B cell (primary cell): ENCODE measurements at regions not wholly inside any gene's neighbourhood (a gene's known extent, or its start where the extent isn't known, plus 50 kb on each side); places are given as distances from the start of the nearest gene placed in this dataset.

ENCODE experiments used
- ATAC-seq: fragments of 200-7000 bp; cut with Tn5 transposase; one replicate; pipeline ENCODE4 v1.10.0; 2021; ENCODE audit warnings: low read depth, mild to moderate bottlenecking, moderate number of reproducible peaks, moderate library complexity
- CTCF ChIA-PET: fragments of 350-600 bp; sonication (Branson Sonifier 250); formaldehyde crosslinking; loops from one replicate; lab custom pipeline; 2021; ENCODE audit warnings: antibody characterized with exemption, inconsistent platforms; lab: Charles Lee
- POLR2A ChIA-PET: fragments of 350-600 bp; sonication (Branson Sonifier 250); formaldehyde crosslinking; loops from one replicate; lab custom pipeline; 2021; ENCODE audit warnings: antibody characterized with exemption; lab: Charles Lee
- DNase-seq: peaks from one replicate; pipeline ENCODE4 v3.0.0; 2013
- H2AFZ ChIP-seq: 2 replicates; pipeline ENCODE4 v1.6.1; 2012; ENCODE audit warnings: mild to moderate bottlenecking, low read depth, low read length; ENCODE audit not compliant: insufficient read depth, poor library complexity, severe bottlenecking
- H3K27ac ChIP-seq, 2 donors: 1 replicate in 1 of 2; 2 replicates in 1 of 2; pipeline ENCODE4 v1.5.1; 2012 to 2013; ENCODE audit warnings: low read length in 2 of 2, mild to moderate bottlenecking in 2 of 2, moderate library complexity in 1 of 2
- H3K27me3 ChIP-seq, 4 experiments: fragments of 200-600 bp in 1 of 4; sonication (generic) in 1 of 4; replicated peaks in 1 of 4; 1 replicate in 2 of 4; 2 replicates in 2 of 4; pipeline versions ENCODE4 v1.6.1 to v1.7.0; 2013 to 2016; ENCODE audit warnings: low read length in 3 of 4, mild to moderate bottlenecking in 2 of 4, mixed read lengths in 1 of 4, moderate library complexity in 1 of 4; ENCODE audit not compliant: insufficient read depth in 4 of 4, control insufficient read depth in 3 of 4; ENCODE audit errors: control extremely low read depth in 1 of 4
- H3K36me3 ChIP-seq, 2 experiments: replicated peaks in 1 of 2; 1 replicate in 1 of 2; 2 replicates in 1 of 2; pipeline versions ENCODE4 v1.6.1 to v1.7.1; 2013; ENCODE audit warnings: low read length in 1 of 2; ENCODE audit not compliant: insufficient read depth in 2 of 2, control insufficient read depth in 1 of 2; ENCODE audit errors: control extremely low read depth in 1 of 2, extremely low read depth in 1 of 2
- H3K4me1 ChIP-seq, 2 donors: fragments of 200-600 bp in 1 of 2; sonication (generic) in 1 of 2; 1 replicate in 1 of 2; 2 replicates in 1 of 2; pipeline versions ENCODE4 v1.5.1 to v1.6.1; 2013 to 2017; ENCODE audit warnings: low read length in 2 of 2; ENCODE audit not compliant: control insufficient read depth in 2 of 2, insufficient read depth in 2 of 2
- H3K4me2 ChIP-seq: replicated peaks from 2 replicates; pipeline ENCODE3; 2012; ENCODE audit warnings: mild to moderate bottlenecking, low read depth, low read length; ENCODE audit not compliant: poor library complexity, severe bottlenecking
- H3K4me3 ChIP-seq, 5 experiments: fragments of 200-600 bp in 1 of 5; sonication (generic) in 1 of 5; 1 replicate in 3 of 5; 2 replicates in 2 of 5; pipeline versions ENCODE4 v1.5.1 to v1.7.0; 2011 to 2016; ENCODE audit warnings: low read length in 4 of 5, mild to moderate bottlenecking in 4 of 5, low read depth in 2 of 5, control low read depth in 1 of 5, moderate library complexity in 1 of 5; ENCODE audit not compliant: insufficient read depth in 1 of 5; ENCODE audit errors: control extremely low read depth in 1 of 5, extremely low read depth in 1 of 5
- H3K79me2 ChIP-seq: fragments of 200-600 bp; sonication (generic); one replicate; pipeline ENCODE4 v1.6.0; 2016; ENCODE audit warnings: low read length; ENCODE audit not compliant: control insufficient read depth, insufficient read depth
- H3K9ac ChIP-seq: fragments of 200-600 bp; sonication (generic); 2 replicates; pipeline ENCODE4 v1.6.1; 2017; ENCODE audit warnings: mild to moderate bottlenecking, low read length, moderate library complexity
- H3K9me3 ChIP-seq, 3 donors: one replicate each; pipeline versions ENCODE4 v1.6.1 to v1.7.1; 2013; ENCODE audit warnings: low read length in 2 of 3; ENCODE audit not compliant: control insufficient read depth in 2 of 3, insufficient read depth in 1 of 3; ENCODE audit errors: control extremely low read depth in 1 of 3
- H4K20me1 ChIP-seq: 2 replicates; pipeline ENCODE4 v1.6.0; 2012; ENCODE audit warnings: mild to moderate bottlenecking, low read length; ENCODE audit not compliant: insufficient read depth, control insufficient read depth, poor library complexity, severe bottlenecking
- H3K27ac Mint-ChIP-seq: one replicate; pipeline ENCODE4 v1.8.0; 2021; ENCODE audit warnings: mixed read lengths
- H3K27me3 Mint-ChIP-seq: one replicate; pipeline ENCODE4 v1.8.0; 2021; ENCODE audit warnings: mixed read lengths
- H3K4me1 Mint-ChIP-seq: one replicate; pipeline ENCODE4 v1.8.0; 2021; ENCODE audit warnings: mixed read lengths
- H3K4me3 Mint-ChIP-seq: one replicate; pipeline ENCODE4 v1.8.0; 2021; ENCODE audit warnings: mixed read lengths
- H3K9me3 Mint-ChIP-seq: one replicate; pipeline ENCODE4 v1.8.0; 2022; ENCODE audit warnings: mixed read lengths; ENCODE audit not compliant: insufficient read depth
- EZH2 ChIP-seq: IDR thresholded peaks from 2 replicates; pipeline ENCODE4 v1.6.1; 2012; ENCODE audit warnings: borderline replicate concordance, low read depth, mild to moderate bottlenecking, moderate library complexity, low read length; ENCODE audit not compliant: insufficient read depth, poor library complexity, severe bottlenecking
- WGBS: methylation state at CpG from one replicate; pipeline ENCODE4 v1.1.5; 2013; ENCODE audit warnings: missing lambda C conversion rate; ENCODE audit not compliant: insufficient coverage; 5-methylcytosine and 5-hydroxymethylcytosine counted together
- intact Hi-C: fragments of 100-400 bp; cut with micrococcal nuclease; formaldehyde crosslinking; loops from one replicate; pipeline ENCODE4 v1.10.0; 2022
- TF ChIP-seq, protein P1 (sequence below): fragments of 200-600 bp; IDR thresholded peaks from one replicate; pipeline ENCODE4 v1.8.0; 2022; ENCODE audit warnings: antibody characterized with exemption, mild to moderate bottlenecking

DNA sequence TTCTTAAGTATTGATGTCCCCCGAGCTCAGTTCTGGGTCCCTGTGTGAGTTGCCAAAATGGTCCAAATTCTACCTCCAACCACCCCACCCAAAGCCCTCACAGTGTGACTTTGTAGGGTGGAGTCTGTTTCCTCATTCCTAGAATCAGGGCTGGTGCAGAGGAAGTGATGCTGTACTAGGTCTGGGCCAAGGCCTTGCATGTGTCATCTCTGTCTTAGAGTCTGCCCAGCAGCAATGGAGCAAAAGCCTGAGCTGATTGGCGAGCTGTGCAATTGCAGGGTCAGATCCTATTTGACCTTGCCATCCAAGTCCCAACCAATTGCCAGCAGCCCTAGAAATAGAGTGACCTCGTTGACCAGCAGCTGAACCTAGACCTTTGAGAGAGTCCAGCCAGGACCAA, 97.0 kb upstream of the ANKRD10 start:
- TF ChIP-seq, protein P1, sequence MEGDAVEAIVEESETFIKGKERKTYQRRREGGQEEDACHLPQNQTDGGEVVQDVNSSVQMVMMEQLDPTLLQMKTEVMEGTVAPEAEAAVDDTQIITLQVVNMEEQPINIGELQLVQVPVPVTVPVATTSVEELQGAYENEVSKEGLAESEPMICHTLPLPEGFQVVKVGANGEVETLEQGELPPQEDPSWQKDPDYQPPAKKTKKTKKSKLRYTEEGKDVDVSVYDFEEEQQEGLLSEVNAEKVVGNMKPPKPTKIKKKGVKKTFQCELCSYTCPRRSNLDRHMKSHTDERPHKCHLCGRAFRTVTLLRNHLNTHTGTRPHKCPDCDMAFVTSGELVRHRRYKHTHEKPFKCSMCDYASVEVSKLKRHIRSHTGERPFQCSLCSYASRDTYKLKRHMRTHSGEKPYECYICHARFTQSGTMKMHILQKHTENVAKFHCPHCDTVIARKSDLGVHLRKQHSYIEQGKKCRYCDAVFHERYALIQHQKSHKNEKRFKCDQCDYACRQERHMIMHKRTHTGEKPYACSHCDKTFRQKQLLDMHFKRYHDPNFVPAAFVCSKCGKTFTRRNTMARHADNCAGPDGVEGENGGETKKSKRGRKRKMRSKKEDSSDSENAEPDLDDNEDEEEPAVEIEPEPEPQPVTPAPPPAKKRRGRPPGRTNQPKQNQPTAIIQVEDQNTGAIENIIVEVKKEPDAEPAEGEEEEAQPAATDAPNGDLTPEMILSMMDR, result no peak
- TF ChIP-seq EZH2, result no peak
- Mint-ChIP-seq H3K27ac (no peak overlapping the region), H3K27me3 (peaks cover 19% of the 10 kb centered on the region), H3K9me3 (peaks cover 4% of the 10 kb centered on the region), H3K4me3 (no peak overlapping the region), H3K4me1 (peaks cover 2% of the 10 kb centered on the region)
- H2AFZ ChIP-seq, result no peak overlapping the region
- H3K9ac ChIP-seq, result no peak overlapping the region
- no peak for ATAC-seq
- no peaks in the 10 kb centered on the region for H3K4me1 ChIP-seq
- WGBS, result 76% methylated on average over 2 of the region's 3 CpGs
- CTCF ChIA-PET, result no interaction called here
- no peaks in the 10 kb centered on the region for H4K20me1 ChIP-seq
- intact Hi-C loops, result no loop called here
- no peaks in the 10 kb centered on the region for H3K79me2 ChIP-seq
- no peak overlapping the region for H3K27ac ChIP-seq
- POLR2A ChIA-PET, result no interaction called here
- no peaks in the 10 kb centered on the region for H3K36me3 ChIP-seq
- no peak for DNase-seq
- peaks cover 0 to 4% (median 1%) of the 10 kb centered on the region in 4 experiments for H3K27me3 ChIP-seq
- H3K9me3 ChIP-seq, result peaks cover 0 to 5% (median 3%) of the 10 kb centered on the region in 3 donors
- H3K4me3 ChIP-seq, result no peak overlapping the region
- H3K4me2 ChIP-seq, result no peak overlapping the region

DNA sequence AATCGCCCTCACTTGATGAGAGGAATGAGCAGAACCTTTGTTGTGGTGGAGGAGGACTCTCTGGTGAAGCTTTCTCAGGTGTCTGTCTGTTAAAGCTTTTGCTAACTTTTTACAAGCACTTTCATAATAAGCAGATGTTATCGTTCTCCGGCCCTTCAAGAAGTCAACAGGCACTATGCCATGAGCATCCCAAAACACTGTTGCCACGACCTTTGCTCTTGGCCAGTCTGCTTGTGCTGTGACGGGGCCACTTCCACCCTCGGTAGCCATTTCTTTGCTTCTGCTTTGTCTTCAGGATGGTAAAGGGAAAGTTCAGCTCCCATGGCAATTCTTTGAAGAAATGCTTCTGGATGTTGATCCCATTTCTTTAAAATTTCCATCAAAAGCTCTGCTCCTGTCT, 93.5 kb upstream of the ANKRD10 start:
- no peaks in the 10 kb centered on the region for H3K36me3 ChIP-seq
- WGBS, result 84% methylated on average over 6 of the region's 6 CpGs

More for the DNA sequence above, 93.5 kb upstream of the ANKRD10 start:
- Mint-ChIP-seq H3K27ac (no peak overlapping the region), H3K4me1 (peaks cover 2% of the 10 kb centered on the region), H3K4me3 (no peak overlapping the region), H3K27me3 (peaks cover 19% of the 10 kb centered on the region), H3K9me3 (peaks cover 4% of the 10 kb centered on the region)
- no peaks in the 10 kb centered on the region for H4K20me1 ChIP-seq
- no peak overlapping the region for H3K27ac ChIP-seq
- no peaks in the 10 kb centered on the region for H3K79me2 ChIP-seq
- ChIA-PET POLR2A (no interaction called here), CTCF (no interaction called here)
- H3K9me3 ChIP-seq, result peaks cover 0 to 15% (median 5%) of the 10 kb centered on the region in 3 donors
- H3K4me2 ChIP-seq, result no peak overlapping the region
- H3K4me1 ChIP-seq, result no peaks in the 10 kb centered on the region
- peaks cover 0 to 4% (median 1%) of the 10 kb centered on the region in 4 experiments for H3K27me3 ChIP-seq
- no peak overlapping the region for H2AFZ ChIP-seq
- intact Hi-C loops, result no loop called here
- no peak overlapping the region for H3K9ac ChIP-seq
- H3K4me3 ChIP-seq, result no peak overlapping the region
- TF ChIP-seq EZH2, result no peak
- TF ChIP-seq, protein P1, result no peak
- ATAC-seq (no peak), DNase-seq (no peak)
